ENCODE measurements at regions not wholly inside any gene's neighbourhood (a gene's known extent, or its start where the extent isn't known, plus 50 kb on each side); places are given as distances from the start of the nearest gene placed in this dataset.

- TF ChIP-seq CHD2 (IDR thresholded peaks at IDR 0.05; ENCODE audit: low read length) (no peak), CTCF (IDR thresholded peaks at IDR 0.05; ENCODE audit: control extremely low read depth in 1 of 3, insufficient read depth in 1 of 3, low read depth in 1 of 3, low read length in 3 of 3) (no peak), HDAC6 (IDR thresholded peaks at IDR 0.05; ENCODE audit: low read depth, low read length) (no peak), POLR2A (IDR thresholded peaks at IDR 0.05; ENCODE audit: control extremely low read depth in 1 of 2, low read depth in 2 of 2, low read length in 2 of 2) (no peak), RAD21 (IDR thresholded peaks at IDR 0.05 in 1 of 2, conservative IDR thresholded peaks at IDR 0.05 in 1 of 2; ENCODE audit: low read depth in 2 of 2, low read length in 2 of 2) (no peak), YY1 (IDR thresholded peaks at IDR 0.05; ENCODE audit: low read depth, low read length) (no peak), ATF3 (IDR thresholded peaks at IDR 0.05; ENCODE audit: insufficient read depth, low read depth, low read length) (no peak), GABPA (IDR thresholded peaks at IDR 0.05; ENCODE audit: borderline replicate concordance, insufficient read depth, low read length) (no peak), JUN (IDR thresholded peaks at IDR 0.05; ENCODE audit: low read depth, low read length) (no peak), EZH2 (IDR thresholded peaks at IDR 0.05; ENCODE audit: low read depth, low read length, severe bottlenecking) (no peak), TEAD4 (IDR thresholded peaks at IDR 0.05; ENCODE audit: low read depth, low read length) (no peak), E2F6 (IDR thresholded peaks at IDR 0.05) (no peak), EP300 (IDR thresholded peaks at IDR 0.05; ENCODE audit: borderline replicate concordance in 1 of 2, low read depth in 2 of 2, low read length in 2 of 2) (no peak), RFX5 (IDR thresholded peaks at IDR 0.05; ENCODE audit: borderline replicate concordance, low read depth, low read length) (no peak)
These were observed 896.0 kb upstream of the PIK3C3 start for GRCh38 chr18:41059126-41059415.

Data from H1 (cell line).